Prostate gland (tissue), 2 donors: ENCODE measurements at regions not wholly inside any gene's neighbourhood (a gene's known extent, or its start where the extent isn't known, plus 50 kb on each side); places are given as distances from the start of the nearest gene placed in this dataset.

Source experiments
- CTCF ChIP-seq, 4 experiments: fragments of 200-600 bp in 2 of 4; fragments of 450-650 bp in 2 of 4; sonication (generic) in 2 of 4; IDR thresholded peaks; 1 replicate in 3 of 4; 2 replicates in 1 of 4; pipeline ENCODE4 v1.5.1; 2016 to 2019; ENCODE audit warnings: antibody characterized with exemption in 4 of 4, mild to moderate bottlenecking in 2 of 4, moderate library complexity in 2 of 4
- POLR2A ChIP-seq: fragments of 450-650 bp; IDR thresholded peaks from one replicate; pipeline ENCODE4 v1.6.1; 2016; ENCODE audit warnings: antibody characterized with exemption, mild to moderate bottlenecking
- POLR2AphosphoS5 ChIP-seq: sonication (generic); formaldehyde crosslinking; IDR thresholded peaks from one replicate; pipeline ENCODE4 v1.6.1; 2017; ENCODE audit warnings: antibody characterized with exemption

GRCh38 chr21:35170818-35171217, 121.7 kb upstream of the RUNX1 start:
- TF ChIP-seq CTCF (IDR thresholded peaks at IDR 0.05) (no peak), POLR2A (no peak), POLR2AphosphoS5 (no peak)
